ENCODE measurements at regions not wholly inside any gene's neighbourhood (a gene's known extent, or its start where the extent isn't known, plus 50 kb on each side); places are given as distances from the start of the nearest gene placed in this dataset.

DNA sequence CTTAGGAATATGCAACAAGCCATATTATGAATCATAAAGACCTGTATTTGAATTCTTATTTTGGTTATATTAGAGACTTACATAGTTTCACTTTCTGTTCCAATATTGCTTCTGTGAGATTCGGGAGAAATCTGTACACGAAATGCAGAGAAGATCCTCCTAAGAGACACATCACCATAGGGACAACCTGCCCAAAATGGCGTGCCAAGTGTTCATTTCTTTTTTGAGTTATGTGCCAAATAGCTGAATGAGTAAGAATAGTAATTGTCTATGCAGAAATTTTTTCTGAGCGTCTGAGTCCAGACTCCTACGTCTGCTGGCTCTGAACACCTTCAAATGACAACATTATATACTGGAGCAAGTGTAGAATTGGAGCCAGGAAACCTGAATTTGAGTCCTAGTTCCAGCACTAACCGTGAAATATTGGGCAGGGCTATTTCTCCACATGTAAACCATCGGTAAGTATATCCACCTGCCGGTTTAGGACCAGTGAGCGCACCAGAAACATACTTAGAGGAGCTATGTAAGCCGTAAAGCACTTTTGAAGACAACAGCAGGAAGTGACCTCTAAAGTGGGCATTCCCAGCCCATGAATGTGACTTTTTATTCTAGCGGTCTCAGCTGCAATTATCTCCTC lies 163.9 kb upstream of the DMRT1 start:
- intact Hi-C loops (cut with micrococcal nuclease; ENCODE audit: unreplicated experiment) = no loop called here
- TF ChIP-seq, protein P1, sequence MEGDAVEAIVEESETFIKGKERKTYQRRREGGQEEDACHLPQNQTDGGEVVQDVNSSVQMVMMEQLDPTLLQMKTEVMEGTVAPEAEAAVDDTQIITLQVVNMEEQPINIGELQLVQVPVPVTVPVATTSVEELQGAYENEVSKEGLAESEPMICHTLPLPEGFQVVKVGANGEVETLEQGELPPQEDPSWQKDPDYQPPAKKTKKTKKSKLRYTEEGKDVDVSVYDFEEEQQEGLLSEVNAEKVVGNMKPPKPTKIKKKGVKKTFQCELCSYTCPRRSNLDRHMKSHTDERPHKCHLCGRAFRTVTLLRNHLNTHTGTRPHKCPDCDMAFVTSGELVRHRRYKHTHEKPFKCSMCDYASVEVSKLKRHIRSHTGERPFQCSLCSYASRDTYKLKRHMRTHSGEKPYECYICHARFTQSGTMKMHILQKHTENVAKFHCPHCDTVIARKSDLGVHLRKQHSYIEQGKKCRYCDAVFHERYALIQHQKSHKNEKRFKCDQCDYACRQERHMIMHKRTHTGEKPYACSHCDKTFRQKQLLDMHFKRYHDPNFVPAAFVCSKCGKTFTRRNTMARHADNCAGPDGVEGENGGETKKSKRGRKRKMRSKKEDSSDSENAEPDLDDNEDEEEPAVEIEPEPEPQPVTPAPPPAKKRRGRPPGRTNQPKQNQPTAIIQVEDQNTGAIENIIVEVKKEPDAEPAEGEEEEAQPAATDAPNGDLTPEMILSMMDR (conservative IDR thresholded peaks at IDR 0.05; ENCODE audit: low read length) = no peak
- no peak for TF ChIP-seq EZH2phosphoT487 (IDR thresholded peaks at IDR 0.05; ENCODE audit: borderline replicate concordance, low read depth, low read length)
- Histone ChIP-seq H3K36me3 (ENCODE audit: insufficient read depth, low read length) (peaks cover 36% of the 10 kb centered on the region), H3K4me2 (ENCODE audit: low read length) (no peak overlapping the region), H3K9me2 (ENCODE audit: insufficient read depth, low read length) (no peaks in the 10 kb centered on the region), H3K79me2 (ENCODE audit: insufficient read depth, low read depth, low read length) (no peaks in the 10 kb centered on the region; the same call in 1 of the 2 replicates), H3K27ac (ENCODE audit: low read depth, low read length, poor library complexity, severe bottlenecking) (no peak overlapping the region), H3K4me3 (ENCODE audit: low read depth, low read length, poor library complexity, severe bottlenecking) (no peak overlapping the region), H4K20me1 (ENCODE audit: insufficient read depth, low read length) (no peaks in the 10 kb centered on the region), H2AFZ (ENCODE audit: low read length) (no peak overlapping the region), H3K4me1 (ENCODE audit: insufficient read depth, low read length, poor library complexity, severe bottlenecking) (no peaks in the 10 kb centered on the region), H3K9me3 (ENCODE audit: low read length) (no peaks in the 10 kb centered on the region)
- BruUV-seq (replicated peaks) = TSS peak; percentile 31
- ChIA-PET POLR2A (interaction anchor here (1.1 kb wide), 1 partner anchor 77 kb away, joined by 3 read pairs; no protein-coding TSS in a partner anchor), CTCF (ENCODE audit: unreplicated experiment) (no interaction called here)
- no peak for DNase-seq (ENCODE audit: low spot score)

DNA sequence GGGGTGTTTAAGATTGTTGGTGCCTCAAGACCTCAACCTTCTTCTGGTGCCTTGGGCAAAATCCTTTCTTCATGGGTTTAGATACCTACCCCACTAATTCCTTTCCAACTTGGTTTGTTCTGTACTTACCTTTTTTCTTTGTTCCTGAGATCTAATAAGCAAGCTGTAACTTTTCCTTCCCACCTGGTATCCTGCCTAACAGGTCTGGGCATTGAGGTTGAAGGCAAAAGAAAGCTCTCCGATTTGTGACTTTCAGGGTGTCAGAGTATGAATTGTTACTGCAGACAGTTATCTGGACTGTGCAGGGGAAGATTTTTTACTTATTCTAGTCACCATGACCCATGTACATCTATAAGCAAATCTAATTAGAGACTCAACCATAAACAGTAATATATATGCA lies 162.6 kb upstream of the DMRT1 start:
- Histone ChIP-seq H4K20me1 (ENCODE audit: insufficient read depth, low read length) (no peaks in the 10 kb centered on the region), H3K9me2 (ENCODE audit: insufficient read depth, low read length) (no peaks in the 10 kb centered on the region), H2AFZ (ENCODE audit: low read length) (no peak overlapping the region), H3K4me1 (ENCODE audit: insufficient read depth, low read length, poor library complexity, severe bottlenecking) (no peaks in the 10 kb centered on the region), H3K27ac (ENCODE audit: low read depth, low read length, poor library complexity, severe bottlenecking) (no peak overlapping the region), H3K79me2 (ENCODE audit: insufficient read depth, low read depth, low read length) (no peaks in the 10 kb centered on the region; the same call in 1 of the 2 replicates), H3K9me3 (ENCODE audit: low read length) (no peaks in the 10 kb centered on the region), H3K4me2 (ENCODE audit: low read length) (no peak overlapping the region), H3K4me3 (ENCODE audit: low read depth, low read length, poor library complexity, severe bottlenecking) (no peak overlapping the region), H3K36me3 (ENCODE audit: insufficient read depth, low read length) (peaks cover 38% of the 10 kb centered on the region)
- intact Hi-C loops (cut with micrococcal nuclease; ENCODE audit: unreplicated experiment) = no loop called here
- TF ChIP-seq, protein P1 (conservative IDR thresholded peaks at IDR 0.05; ENCODE audit: low read length) = no peak
- TF ChIP-seq EZH2phosphoT487 (IDR thresholded peaks at IDR 0.05; ENCODE audit: borderline replicate concordance, low read depth, low read length) = no peak
- CTCF ChIA-PET (ENCODE audit: unreplicated experiment) = no interaction called here
- POLR2A ChIA-PET = no interaction called here
- BruUV-seq (replicated peaks) = no TSS peak
- DNase-seq (ENCODE audit: low spot score) = no peak

DNA sequence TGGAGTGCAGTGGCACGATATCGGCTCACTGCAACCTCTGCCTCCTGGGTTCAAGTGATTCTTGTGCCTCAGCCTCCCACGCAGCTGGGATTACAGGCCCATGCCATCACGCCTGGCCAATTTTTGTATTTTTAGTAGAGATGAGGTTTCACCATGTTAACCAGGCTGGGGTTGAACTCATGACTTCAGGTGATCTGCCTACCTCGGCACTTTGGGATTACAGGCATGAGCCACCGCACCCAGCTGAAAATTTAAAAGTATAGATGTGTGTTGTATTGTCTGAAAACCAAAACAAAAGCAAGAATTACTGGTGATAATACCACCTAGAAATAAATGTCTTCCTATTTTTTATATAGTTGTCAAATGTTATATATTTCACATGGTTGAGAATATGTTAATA lies 162.0 kb upstream of the DMRT1 start:
- Histone ChIP-seq H3K4me1 (ENCODE audit: insufficient read depth, low read length, poor library complexity, severe bottlenecking) (no peaks in the 10 kb centered on the region), H3K9me2 (ENCODE audit: insufficient read depth, low read length) (no peaks in the 10 kb centered on the region), H3K4me2 (ENCODE audit: low read length) (no peak overlapping the region), H4K20me1 (ENCODE audit: insufficient read depth, low read length) (no peaks in the 10 kb centered on the region), H3K27ac (ENCODE audit: low read depth, low read length, poor library complexity, severe bottlenecking) (no peak overlapping the region), H3K9me3 (ENCODE audit: low read length) (no peaks in the 10 kb centered on the region), H2AFZ (ENCODE audit: low read length) (no peak overlapping the region), H3K36me3 (ENCODE audit: insufficient read depth, low read length) (peaks cover 41% of the 10 kb centered on the region), H3K4me3 (ENCODE audit: low read depth, low read length, poor library complexity, severe bottlenecking) (no peak overlapping the region), H3K79me2 (ENCODE audit: insufficient read depth, low read depth, low read length) (no peaks in the 10 kb centered on the region; the same call in 1 of the 2 replicates)
- TF ChIP-seq, protein P1 (conservative IDR thresholded peaks at IDR 0.05; ENCODE audit: low read length) = no peak
- ChIA-PET CTCF (ENCODE audit: unreplicated experiment) (no interaction called here), POLR2A (no interaction called here)
- no peak for DNase-seq (ENCODE audit: low spot score)
- intact Hi-C loops (cut with micrococcal nuclease; ENCODE audit: unreplicated experiment) = no loop called here
- no TSS peak for BruUV-seq (replicated peaks)

All from OCI-LY7 (cell line).